H1 (cell line): ENCODE measurements at regions not wholly inside any gene's neighbourhood (a gene's known extent, or its start where the extent isn't known, plus 50 kb on each side); places are given as distances from the start of the nearest gene placed in this dataset.

Source experiments
- JUND ChIP-seq: IDR thresholded peaks from 2 replicates; pipeline ENCODE4 v1.6.1; 2011; ENCODE audit warnings: mild to moderate bottlenecking, improper control_type of control experiment, low read length
- KDM1A ChIP-seq: fragments of 200-600, 300-600 bp; sonication (generic); IDR thresholded peaks from 2 replicates; pipeline ENCODE4 v1.7.1; 2016; ENCODE audit warnings: mild to moderate bottlenecking, low read length, borderline replicate concordance
- KDM4A ChIP-seq: IDR thresholded peaks from one replicate; pipeline ENCODE4 v1.7.1; 2012; ENCODE audit warnings: low read depth, mild to moderate bottlenecking, moderate library complexity, low read length, inconsistent platforms; ENCODE audit not compliant: severe bottlenecking
- PHF8 ChIP-seq: fragments of 200-600 bp; sonication (generic); conservative IDR thresholded peaks from 2 replicates; pipeline ENCODE4 v1.7.1; 2012; ENCODE audit warnings: low read depth, mild to moderate bottlenecking, inconsistent platforms, low read length, moderate library complexity
- RBBP5 ChIP-seq: IDR thresholded peaks from 2 replicates; pipeline ENCODE4 v1.7.1; 2012; ENCODE audit warnings: low read depth, mild to moderate bottlenecking, inconsistent platforms, low read length, moderate library complexity, borderline replicate concordance
- TF ChIP-seq, protein P1 (sequence below): fragments of 300-600 bp; sonication (generic); IDR thresholded peaks from 2 replicates; pipeline ENCODE4 v1.7.1; 2012; ENCODE audit warnings: low read length, moderate library complexity, mild to moderate bottlenecking, inconsistent platforms; ENCODE audit not compliant: insufficient replicate concordance
- TF ChIP-seq, protein P2 (sequence below), 3 experiments: IDR thresholded peaks; 1 replicate in 2 of 3; 2 replicates in 1 of 3; pipeline versions ENCODE4 v1.5.1 to v1.6.1; 2011; ENCODE audit warnings: low read length in 3 of 3, mild to moderate bottlenecking in 3 of 3, inconsistent platforms in 2 of 3, low read depth in 1 of 3, moderate library complexity in 1 of 3; ENCODE audit not compliant: insufficient read depth in 1 of 3; ENCODE audit errors: control extremely low read depth in 1 of 3

DNA sequence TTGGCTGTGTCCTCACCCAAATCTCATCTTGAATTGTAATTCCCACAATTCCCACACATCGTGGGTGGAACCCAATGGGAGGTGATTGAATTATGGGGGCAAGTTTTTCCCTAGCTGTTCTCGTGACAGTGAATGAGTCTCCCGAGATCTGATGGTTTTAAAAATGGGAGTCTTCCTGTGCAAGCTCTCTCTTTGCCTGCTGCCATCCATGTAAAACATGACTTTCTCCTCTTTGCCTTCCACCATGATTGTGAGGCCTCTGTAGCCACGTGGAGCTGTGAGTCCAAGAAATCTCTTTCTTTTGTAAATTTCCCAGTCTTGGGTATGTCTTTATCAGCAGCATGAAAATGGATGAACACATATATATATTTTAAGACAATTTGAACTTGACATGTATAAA lies 285.4 kb downstream of the BAMBI start (continued):
- TF ChIP-seq, protein P1, sequence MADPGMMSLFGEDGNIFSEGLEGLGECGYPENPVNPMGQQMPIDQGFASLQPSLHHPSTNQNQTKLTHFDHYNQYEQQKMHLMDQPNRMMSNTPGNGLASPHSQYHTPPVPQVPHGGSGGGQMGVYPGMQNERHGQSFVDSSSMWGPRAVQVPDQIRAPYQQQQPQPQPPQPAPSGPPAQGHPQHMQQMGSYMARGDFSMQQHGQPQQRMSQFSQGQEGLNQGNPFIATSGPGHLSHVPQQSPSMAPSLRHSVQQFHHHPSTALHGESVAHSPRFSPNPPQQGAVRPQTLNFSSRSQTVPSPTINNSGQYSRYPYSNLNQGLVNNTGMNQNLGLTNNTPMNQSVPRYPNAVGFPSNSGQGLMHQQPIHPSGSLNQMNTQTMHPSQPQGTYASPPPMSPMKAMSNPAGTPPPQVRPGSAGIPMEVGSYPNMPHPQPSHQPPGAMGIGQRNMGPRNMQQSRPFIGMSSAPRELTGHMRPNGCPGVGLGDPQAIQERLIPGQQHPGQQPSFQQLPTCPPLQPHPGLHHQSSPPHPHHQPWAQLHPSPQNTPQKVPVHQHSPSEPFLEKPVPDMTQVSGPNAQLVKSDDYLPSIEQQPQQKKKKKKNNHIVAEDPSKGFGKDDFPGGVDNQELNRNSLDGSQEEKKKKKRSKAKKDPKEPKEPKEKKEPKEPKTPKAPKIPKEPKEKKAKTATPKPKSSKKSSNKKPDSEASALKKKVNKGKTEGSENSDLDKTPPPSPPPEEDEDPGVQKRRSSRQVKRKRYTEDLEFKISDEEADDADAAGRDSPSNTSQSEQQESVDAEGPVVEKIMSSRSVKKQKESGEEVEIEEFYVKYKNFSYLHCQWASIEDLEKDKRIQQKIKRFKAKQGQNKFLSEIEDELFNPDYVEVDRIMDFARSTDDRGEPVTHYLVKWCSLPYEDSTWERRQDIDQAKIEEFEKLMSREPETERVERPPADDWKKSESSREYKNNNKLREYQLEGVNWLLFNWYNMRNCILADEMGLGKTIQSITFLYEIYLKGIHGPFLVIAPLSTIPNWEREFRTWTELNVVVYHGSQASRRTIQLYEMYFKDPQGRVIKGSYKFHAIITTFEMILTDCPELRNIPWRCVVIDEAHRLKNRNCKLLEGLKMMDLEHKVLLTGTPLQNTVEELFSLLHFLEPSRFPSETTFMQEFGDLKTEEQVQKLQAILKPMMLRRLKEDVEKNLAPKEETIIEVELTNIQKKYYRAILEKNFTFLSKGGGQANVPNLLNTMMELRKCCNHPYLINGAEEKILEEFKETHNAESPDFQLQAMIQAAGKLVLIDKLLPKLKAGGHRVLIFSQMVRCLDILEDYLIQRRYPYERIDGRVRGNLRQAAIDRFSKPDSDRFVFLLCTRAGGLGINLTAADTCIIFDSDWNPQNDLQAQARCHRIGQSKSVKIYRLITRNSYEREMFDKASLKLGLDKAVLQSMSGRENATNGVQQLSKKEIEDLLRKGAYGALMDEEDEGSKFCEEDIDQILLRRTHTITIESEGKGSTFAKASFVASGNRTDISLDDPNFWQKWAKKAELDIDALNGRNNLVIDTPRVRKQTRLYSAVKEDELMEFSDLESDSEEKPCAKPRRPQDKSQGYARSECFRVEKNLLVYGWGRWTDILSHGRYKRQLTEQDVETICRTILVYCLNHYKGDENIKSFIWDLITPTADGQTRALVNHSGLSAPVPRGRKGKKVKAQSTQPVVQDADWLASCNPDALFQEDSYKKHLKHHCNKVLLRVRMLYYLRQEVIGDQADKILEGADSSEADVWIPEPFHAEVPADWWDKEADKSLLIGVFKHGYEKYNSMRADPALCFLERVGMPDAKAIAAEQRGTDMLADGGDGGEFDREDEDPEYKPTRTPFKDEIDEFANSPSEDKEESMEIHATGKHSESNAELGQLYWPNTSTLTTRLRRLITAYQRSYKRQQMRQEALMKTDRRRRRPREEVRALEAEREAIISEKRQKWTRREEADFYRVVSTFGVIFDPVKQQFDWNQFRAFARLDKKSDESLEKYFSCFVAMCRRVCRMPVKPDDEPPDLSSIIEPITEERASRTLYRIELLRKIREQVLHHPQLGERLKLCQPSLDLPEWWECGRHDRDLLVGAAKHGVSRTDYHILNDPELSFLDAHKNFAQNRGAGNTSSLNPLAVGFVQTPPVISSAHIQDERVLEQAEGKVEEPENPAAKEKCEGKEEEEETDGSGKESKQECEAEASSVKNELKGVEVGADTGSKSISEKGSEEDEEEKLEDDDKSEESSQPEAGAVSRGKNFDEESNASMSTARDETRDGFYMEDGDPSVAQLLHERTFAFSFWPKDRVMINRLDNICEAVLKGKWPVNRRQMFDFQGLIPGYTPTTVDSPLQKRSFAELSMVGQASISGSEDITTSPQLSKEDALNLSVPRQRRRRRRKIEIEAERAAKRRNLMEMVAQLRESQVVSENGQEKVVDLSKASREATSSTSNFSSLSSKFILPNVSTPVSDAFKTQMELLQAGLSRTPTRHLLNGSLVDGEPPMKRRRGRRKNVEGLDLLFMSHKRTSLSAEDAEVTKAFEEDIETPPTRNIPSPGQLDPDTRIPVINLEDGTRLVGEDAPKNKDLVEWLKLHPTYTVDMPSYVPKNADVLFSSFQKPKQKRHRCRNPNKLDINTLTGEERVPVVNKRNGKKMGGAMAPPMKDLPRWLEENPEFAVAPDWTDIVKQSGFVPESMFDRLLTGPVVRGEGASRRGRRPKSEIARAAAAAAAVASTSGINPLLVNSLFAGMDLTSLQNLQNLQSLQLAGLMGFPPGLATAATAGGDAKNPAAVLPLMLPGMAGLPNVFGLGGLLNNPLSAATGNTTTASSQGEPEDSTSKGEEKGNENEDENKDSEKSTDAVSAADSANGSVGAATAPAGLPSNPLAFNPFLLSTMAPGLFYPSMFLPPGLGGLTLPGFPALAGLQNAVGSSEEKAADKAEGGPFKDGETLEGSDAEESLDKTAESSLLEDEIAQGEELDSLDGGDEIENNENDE = no peak
- no peak for TF ChIP-seq KDM1A
- TF ChIP-seq RBBP5 = no peak
- TF ChIP-seq PHF8 = no peak
- TF ChIP-seq, protein P2, sequence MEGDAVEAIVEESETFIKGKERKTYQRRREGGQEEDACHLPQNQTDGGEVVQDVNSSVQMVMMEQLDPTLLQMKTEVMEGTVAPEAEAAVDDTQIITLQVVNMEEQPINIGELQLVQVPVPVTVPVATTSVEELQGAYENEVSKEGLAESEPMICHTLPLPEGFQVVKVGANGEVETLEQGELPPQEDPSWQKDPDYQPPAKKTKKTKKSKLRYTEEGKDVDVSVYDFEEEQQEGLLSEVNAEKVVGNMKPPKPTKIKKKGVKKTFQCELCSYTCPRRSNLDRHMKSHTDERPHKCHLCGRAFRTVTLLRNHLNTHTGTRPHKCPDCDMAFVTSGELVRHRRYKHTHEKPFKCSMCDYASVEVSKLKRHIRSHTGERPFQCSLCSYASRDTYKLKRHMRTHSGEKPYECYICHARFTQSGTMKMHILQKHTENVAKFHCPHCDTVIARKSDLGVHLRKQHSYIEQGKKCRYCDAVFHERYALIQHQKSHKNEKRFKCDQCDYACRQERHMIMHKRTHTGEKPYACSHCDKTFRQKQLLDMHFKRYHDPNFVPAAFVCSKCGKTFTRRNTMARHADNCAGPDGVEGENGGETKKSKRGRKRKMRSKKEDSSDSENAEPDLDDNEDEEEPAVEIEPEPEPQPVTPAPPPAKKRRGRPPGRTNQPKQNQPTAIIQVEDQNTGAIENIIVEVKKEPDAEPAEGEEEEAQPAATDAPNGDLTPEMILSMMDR (IDR thresholded peaks at IDR 0.05; ENCODE audit: control extremely low read depth in 1 of 3, insufficient read depth in 1 of 3, low read depth in 1 of 3, low read length in 3 of 3) = no peak
- TF ChIP-seq JUND = no peak
- no peak for TF ChIP-seq KDM4A
